ENCODE measurements at regions not wholly inside any gene's neighbourhood (a gene's known extent, or its start where the extent isn't known, plus 50 kb on each side); places are given as distances from the start of the nearest gene placed in this dataset.

DNA sequence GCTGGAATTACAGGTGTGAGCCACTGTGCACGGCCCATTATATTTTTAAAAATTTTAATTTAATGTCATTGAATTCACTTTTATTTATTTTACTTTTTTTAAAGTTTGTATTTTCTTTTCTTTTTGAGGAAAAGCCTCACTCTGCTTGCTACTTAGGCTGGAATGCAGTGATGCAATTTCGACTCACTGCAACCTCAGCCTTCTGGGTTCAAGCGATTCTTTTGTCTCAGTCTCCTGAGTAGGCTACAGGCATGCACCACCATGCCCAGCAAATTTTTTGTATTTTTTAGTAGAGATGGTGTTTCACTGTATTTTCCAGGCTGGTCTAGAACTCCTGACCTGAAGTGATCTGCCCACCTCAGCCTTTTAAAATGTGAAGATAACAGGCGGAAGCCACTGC is 277.5 kb upstream of the HSFY2 start:
- H3K36me3 ChIP-seq (ENCODE audit: control insufficient read depth, insufficient read depth, low read length): no peaks in the 10 kb centered on the region
- TF ChIP-seq, protein P1, sequence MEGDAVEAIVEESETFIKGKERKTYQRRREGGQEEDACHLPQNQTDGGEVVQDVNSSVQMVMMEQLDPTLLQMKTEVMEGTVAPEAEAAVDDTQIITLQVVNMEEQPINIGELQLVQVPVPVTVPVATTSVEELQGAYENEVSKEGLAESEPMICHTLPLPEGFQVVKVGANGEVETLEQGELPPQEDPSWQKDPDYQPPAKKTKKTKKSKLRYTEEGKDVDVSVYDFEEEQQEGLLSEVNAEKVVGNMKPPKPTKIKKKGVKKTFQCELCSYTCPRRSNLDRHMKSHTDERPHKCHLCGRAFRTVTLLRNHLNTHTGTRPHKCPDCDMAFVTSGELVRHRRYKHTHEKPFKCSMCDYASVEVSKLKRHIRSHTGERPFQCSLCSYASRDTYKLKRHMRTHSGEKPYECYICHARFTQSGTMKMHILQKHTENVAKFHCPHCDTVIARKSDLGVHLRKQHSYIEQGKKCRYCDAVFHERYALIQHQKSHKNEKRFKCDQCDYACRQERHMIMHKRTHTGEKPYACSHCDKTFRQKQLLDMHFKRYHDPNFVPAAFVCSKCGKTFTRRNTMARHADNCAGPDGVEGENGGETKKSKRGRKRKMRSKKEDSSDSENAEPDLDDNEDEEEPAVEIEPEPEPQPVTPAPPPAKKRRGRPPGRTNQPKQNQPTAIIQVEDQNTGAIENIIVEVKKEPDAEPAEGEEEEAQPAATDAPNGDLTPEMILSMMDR (IDR thresholded peaks at IDR 0.05; ENCODE audit: insufficient read depth, low read length, severe bottlenecking): no peak
- no peak overlapping the region for H3K4me3 ChIP-seq (ENCODE audit: low read depth, low read length)
- DNase-seq (ENCODE audit: low read depth) (peak; percentile 65), FAIRE-seq (no peak)
- no peaks in the 10 kb centered on the region for H3K27me3 ChIP-seq (ENCODE audit: control insufficient read depth, insufficient read depth, low read length)

DNA sequence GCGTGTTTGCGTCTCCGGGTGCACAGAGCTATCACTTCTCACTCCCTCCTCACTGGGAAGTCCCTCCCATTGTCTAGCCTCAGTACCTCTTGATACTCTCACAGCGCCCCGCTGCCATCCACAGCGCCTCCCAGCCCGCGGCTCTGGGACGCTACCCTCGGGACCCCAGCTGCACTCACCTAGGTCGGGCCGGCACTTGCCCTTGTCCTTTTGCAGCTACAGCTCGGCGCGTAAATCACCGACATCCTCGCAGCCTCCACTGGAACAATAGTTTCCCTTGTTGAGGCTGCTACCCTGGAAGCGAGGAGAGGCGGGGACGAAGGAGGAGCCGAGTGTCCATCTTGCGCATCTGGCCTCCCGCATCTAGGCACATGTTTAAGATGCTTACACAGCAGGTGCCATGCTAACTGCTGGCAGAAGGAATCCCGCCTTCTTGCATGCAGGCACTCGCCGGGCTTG is 269.5 kb upstream of the HSFY2 start:
- Histone ChIP-seq H3K4me3 (ENCODE audit: low read depth, low read length) (no peak overlapping the region), H3K36me3 (ENCODE audit: control insufficient read depth, insufficient read depth, low read length) (no peaks in the 10 kb centered on the region), H3K27me3 (ENCODE audit: control insufficient read depth, insufficient read depth, low read length) (no peaks in the 10 kb centered on the region)
- TF ChIP-seq, protein P1 (IDR thresholded peaks at IDR 0.05; ENCODE audit: insufficient read depth, low read length, severe bottlenecking): no peak
- DNase-seq (ENCODE audit: low read depth): no peak
- no peak for FAIRE-seq

DNA sequence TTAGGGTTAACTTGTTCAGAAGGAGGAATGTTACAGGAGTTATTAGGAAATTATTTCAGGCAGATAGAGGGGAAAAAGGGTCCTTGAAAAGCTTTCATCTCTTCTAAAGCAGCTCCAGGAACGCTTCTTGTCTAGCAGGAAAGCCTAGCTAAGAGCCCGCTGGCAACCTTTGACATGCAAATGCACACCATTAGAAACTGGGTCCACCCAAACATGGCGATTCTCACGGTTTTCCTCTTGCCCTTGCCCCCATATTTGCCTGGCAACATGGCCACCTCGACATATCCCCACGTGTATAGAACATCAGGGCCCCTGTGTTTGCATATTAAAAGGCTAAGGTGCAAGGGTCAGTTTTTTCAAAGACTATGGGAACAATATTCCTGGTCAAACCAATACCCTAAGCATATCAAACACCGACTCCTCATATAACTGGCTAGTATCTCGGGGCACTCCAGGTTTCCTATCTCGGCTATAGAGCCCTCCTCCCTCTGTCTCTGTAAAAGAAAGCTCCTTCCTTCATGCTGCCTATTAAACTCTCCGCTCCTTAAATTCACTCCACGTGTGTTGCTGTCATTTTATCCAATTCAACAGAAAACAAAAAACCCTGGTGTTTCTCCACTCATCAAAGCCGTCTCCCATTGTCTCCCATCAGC is 268.9 kb upstream of the HSFY2 start:
- Histone ChIP-seq H3K27me3 (ENCODE audit: control insufficient read depth, insufficient read depth, low read length) (no peaks in the 10 kb centered on the region), H3K4me3 (ENCODE audit: low read depth, low read length) (no peak overlapping the region), H3K36me3 (ENCODE audit: control insufficient read depth, insufficient read depth, low read length) (no peaks in the 10 kb centered on the region)
- TF ChIP-seq, protein P1 (IDR thresholded peaks at IDR 0.05; ENCODE audit: insufficient read depth, low read length, severe bottlenecking): no peak
- FAIRE-seq: no peak
- DNase-seq (ENCODE audit: low read depth): no peak

DNA sequence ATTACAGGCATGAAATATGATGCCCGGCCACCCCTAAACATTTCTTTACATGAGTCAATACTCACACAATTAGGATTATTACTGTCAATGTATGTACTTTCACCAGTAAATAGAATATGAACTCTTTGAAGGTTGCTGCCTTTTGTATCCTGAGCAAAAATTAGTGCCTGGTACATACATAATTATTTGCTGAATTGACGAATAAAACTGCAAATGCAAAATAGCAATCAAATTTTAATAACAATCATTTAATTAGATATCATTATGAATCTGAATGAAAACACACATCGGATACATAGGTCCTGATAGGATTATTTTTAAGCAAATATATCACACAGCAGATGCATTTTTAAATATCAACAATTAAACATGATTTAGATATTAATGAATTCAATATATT is 253.1 kb upstream of the HSFY2 start:
- no peaks in the 10 kb centered on the region for H3K36me3 ChIP-seq (ENCODE audit: control insufficient read depth, insufficient read depth, low read length)
- no peaks in the 10 kb centered on the region for H3K27me3 ChIP-seq (ENCODE audit: control insufficient read depth, insufficient read depth, low read length)
- no peak overlapping the region for H3K4me3 ChIP-seq (ENCODE audit: low read depth, low read length)
- DNase-seq (ENCODE audit: low read depth) (no peak), FAIRE-seq (no peak)
- TF ChIP-seq, protein P1 (IDR thresholded peaks at IDR 0.05; ENCODE audit: insufficient read depth, low read length, severe bottlenecking): no peak

DNA sequence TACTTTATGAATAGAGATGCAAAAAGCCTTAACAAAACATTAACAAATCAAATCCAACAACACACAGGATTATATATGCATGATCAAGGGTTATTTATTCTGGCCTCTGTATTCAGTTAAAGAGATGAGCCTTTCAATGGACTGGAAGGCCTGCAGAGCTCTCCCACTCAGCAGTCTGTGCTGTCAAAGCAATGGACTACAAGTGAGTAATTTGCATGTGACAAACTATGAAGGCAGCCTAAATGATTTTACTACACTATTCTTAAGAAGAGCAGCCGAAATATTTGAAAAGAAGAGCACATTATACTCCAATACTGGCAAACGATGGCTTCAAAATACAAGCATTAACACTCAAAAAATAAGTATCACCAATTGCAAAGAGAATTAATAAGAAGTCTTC is 250.4 kb upstream of the HSFY2 start:
- FAIRE-seq (no peak), DNase-seq (ENCODE audit: low read depth) (no peak)
- TF ChIP-seq, protein P1 (IDR thresholded peaks at IDR 0.05; ENCODE audit: insufficient read depth, low read length, severe bottlenecking): no peak

DNA sequence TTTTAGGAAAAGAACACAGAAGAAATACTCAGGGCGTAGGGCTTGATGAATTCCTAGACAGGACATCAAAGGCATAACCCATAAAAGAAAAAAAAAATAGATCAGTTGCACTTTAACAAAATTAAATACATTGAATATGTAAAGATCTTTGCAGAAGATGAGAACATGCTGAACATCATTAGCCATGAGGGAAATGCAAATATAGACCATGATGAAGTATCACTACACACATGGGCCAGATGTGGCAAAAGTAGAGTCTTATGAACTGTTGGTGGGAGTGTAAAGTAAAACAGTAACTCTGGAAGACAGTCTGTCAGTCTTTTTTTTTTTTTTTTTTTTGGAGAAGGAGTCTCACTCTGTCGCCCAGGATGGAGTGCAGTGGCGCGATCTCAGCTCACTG is 246.7 kb upstream of the HSFY2 start:
- no peaks in the 10 kb centered on the region for H3K27me3 ChIP-seq (ENCODE audit: control insufficient read depth, insufficient read depth, low read length)
- no peaks in the 10 kb centered on the region for H3K36me3 ChIP-seq (ENCODE audit: control insufficient read depth, insufficient read depth, low read length)
- TF ChIP-seq, protein P1 (IDR thresholded peaks at IDR 0.05; ENCODE audit: insufficient read depth, low read length, severe bottlenecking): no peak
- FAIRE-seq (no peak), DNase-seq (ENCODE audit: low read depth) (no peak)
- no peak overlapping the region for H3K4me3 ChIP-seq (ENCODE audit: low read depth, low read length)

More for the DNA sequence above, 250.4 kb upstream of the HSFY2 start:
- Histone ChIP-seq H3K4me3 (ENCODE audit: low read depth, low read length) (no peak overlapping the region), H3K36me3 (ENCODE audit: control insufficient read depth, insufficient read depth, low read length) (no peaks in the 10 kb centered on the region), H3K27me3 (ENCODE audit: control insufficient read depth, insufficient read depth, low read length) (no peaks in the 10 kb centered on the region)
